ENCODE measurements at regions not wholly inside any gene's neighbourhood (a gene's known extent, or its start where the extent isn't known, plus 50 kb on each side); places are given as distances from the start of the nearest gene placed in this dataset.

DNA sequence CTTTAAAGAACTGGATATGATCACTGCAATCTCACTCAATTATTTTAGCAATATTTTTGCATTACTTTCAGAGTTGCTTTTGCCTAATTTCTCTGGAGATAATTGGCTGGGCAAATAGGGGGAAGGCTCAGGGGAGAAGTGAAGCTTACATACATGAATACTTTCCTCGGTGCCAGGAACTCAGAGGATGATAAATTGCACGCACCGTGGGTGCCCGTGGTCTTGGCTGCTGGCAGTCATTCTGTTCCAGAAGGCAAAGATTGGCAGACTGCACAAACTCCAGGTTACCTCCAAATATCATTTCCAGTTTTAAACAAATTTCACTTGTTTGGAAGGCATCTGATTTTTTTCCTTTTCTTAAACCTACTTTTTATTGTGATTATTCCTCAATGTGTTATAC is 197.8 kb upstream of the TMEM72 start:
- no peak for ATAC-seq (ENCODE audit: low read depth)
- Histone ChIP-seq H4K20me1 (ENCODE audit: control insufficient read depth, insufficient read depth, low read length, poor library complexity, severe bottlenecking) (no peaks in the 10 kb centered on the region), H3K9me3 (ENCODE audit: control extremely low read depth in 1 of 3, control insufficient read depth in 2 of 3, insufficient read depth in 1 of 3, low read length in 2 of 3) (peaks cover 0 to 2% (median 0%) of the 10 kb centered on the region in 3 donors), H3K4me2 (replicated peaks; ENCODE audit: low read depth, low read length, poor library complexity, severe bottlenecking) (no peak overlapping the region), H2AFZ (ENCODE audit: insufficient read depth, low read depth, low read length, poor library complexity, severe bottlenecking) (no peak overlapping the region), H3K36me3 (replicated peaks in 1 of 2; ENCODE audit: control extremely low read depth in 1 of 2, control insufficient read depth in 1 of 2, extremely low read depth in 1 of 2, insufficient read depth in 2 of 2, low read length in 1 of 2) (no peaks in the 10 kb centered on the region), H3K79me2 (ENCODE audit: control insufficient read depth, insufficient read depth, low read length) (no peaks in the 10 kb centered on the region), H3K4me1 (ENCODE audit: control insufficient read depth in 2 of 2, insufficient read depth in 2 of 2, low read length in 2 of 2) (no peaks in the 10 kb centered on the region), H3K27ac (ENCODE audit: low read length in 2 of 2) (no peak overlapping the region), H3K27me3 (replicated peaks in 1 of 4; ENCODE audit: control extremely low read depth in 1 of 4, control insufficient read depth in 3 of 4, insufficient read depth in 4 of 4, low read length in 3 of 4) (no peaks in the 10 kb centered on the region), H3K9ac (ENCODE audit: low read length) (no peak overlapping the region), H3K4me3 (ENCODE audit: control extremely low read depth in 1 of 5, extremely low read depth in 1 of 5, insufficient read depth in 1 of 5, low read depth in 2 of 5, low read length in 4 of 5) (no peak overlapping the region)
- ChIA-PET CTCF (no interaction called here), POLR2A (no interaction called here)
- no peak overlapping the region for H3K4me3 Mint-ChIP-seq
- no peaks in the 10 kb centered on the region for H3K4me1 Mint-ChIP-seq
- peaks cover 6% of the 10 kb centered on the region for H3K27me3 Mint-ChIP-seq
- no peaks in the 10 kb centered on the region for H3K9me3 Mint-ChIP-seq (ENCODE audit: insufficient read depth)
- WGBS (ENCODE audit: insufficient coverage) = 91% methylated on average over 4 of the region's 4 CpGs
- DNase-seq = no peak
- no peak overlapping the region for H3K27ac Mint-ChIP-seq
- intact Hi-C loops (cut with micrococcal nuclease) = no loop called here
- TF ChIP-seq, protein P1, sequence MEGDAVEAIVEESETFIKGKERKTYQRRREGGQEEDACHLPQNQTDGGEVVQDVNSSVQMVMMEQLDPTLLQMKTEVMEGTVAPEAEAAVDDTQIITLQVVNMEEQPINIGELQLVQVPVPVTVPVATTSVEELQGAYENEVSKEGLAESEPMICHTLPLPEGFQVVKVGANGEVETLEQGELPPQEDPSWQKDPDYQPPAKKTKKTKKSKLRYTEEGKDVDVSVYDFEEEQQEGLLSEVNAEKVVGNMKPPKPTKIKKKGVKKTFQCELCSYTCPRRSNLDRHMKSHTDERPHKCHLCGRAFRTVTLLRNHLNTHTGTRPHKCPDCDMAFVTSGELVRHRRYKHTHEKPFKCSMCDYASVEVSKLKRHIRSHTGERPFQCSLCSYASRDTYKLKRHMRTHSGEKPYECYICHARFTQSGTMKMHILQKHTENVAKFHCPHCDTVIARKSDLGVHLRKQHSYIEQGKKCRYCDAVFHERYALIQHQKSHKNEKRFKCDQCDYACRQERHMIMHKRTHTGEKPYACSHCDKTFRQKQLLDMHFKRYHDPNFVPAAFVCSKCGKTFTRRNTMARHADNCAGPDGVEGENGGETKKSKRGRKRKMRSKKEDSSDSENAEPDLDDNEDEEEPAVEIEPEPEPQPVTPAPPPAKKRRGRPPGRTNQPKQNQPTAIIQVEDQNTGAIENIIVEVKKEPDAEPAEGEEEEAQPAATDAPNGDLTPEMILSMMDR (IDR thresholded peaks at IDR 0.05) = no peak
- no peak for TF ChIP-seq EZH2 (IDR thresholded peaks at IDR 0.05; ENCODE audit: borderline replicate concordance, insufficient read depth, low read depth, low read length, poor library complexity, severe bottlenecking)

DNA sequence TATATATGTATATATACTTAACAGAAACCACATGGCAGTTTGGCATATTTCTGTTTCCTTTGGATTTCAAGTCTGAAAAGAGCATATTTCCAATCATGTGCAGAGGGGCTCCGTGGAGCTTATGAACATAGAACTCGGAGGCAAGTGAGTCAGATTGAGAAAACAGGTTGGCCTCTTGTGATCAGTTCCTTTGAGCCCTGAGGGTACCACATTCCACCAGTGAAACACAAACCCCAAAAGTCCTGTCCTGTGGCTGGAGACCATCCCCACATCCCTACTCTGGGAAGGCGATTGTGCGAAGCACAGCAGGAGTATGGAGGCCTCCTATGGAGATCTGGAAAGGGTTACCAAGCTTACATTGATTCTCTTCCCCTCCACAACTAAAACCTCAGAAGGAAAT is 196.7 kb upstream of the TMEM72 start:
- ChIA-PET CTCF (no interaction called here), POLR2A (no interaction called here)
- peaks cover 3% of the 10 kb centered on the region for H3K9me3 Mint-ChIP-seq (ENCODE audit: insufficient read depth)
- WGBS (ENCODE audit: insufficient coverage) = 83% methylated on average over 2 of the region's 4 CpGs
- Histone ChIP-seq H3K27ac (ENCODE audit: low read length in 2 of 2) (no peak overlapping the region), H3K36me3 (replicated peaks in 1 of 2; ENCODE audit: control extremely low read depth in 1 of 2, control insufficient read depth in 1 of 2, extremely low read depth in 1 of 2, insufficient read depth in 2 of 2, low read length in 1 of 2) (no peaks in the 10 kb centered on the region), H4K20me1 (ENCODE audit: control insufficient read depth, insufficient read depth, low read length, poor library complexity, severe bottlenecking) (no peaks in the 10 kb centered on the region), H3K79me2 (ENCODE audit: control insufficient read depth, insufficient read depth, low read length) (no peaks in the 10 kb centered on the region), H3K4me1 (ENCODE audit: control insufficient read depth in 2 of 2, insufficient read depth in 2 of 2, low read length in 2 of 2) (no peaks in the 10 kb centered on the region), H3K9me3 (ENCODE audit: control extremely low read depth in 1 of 3, control insufficient read depth in 2 of 3, insufficient read depth in 1 of 3, low read length in 2 of 3) (peaks cover 0 to 6% (median 3%) of the 10 kb centered on the region in 3 donors), H3K27me3 (replicated peaks in 1 of 4; ENCODE audit: control extremely low read depth in 1 of 4, control insufficient read depth in 3 of 4, insufficient read depth in 4 of 4, low read length in 3 of 4) (peaks cover 0 to 4% (median 0%) of the 10 kb centered on the region in 4 experiments), H2AFZ (ENCODE audit: insufficient read depth, low read depth, low read length, poor library complexity, severe bottlenecking) (no peak overlapping the region), H3K4me2 (replicated peaks; ENCODE audit: low read depth, low read length, poor library complexity, severe bottlenecking) (no peak overlapping the region), H3K9ac (ENCODE audit: low read length) (no peak overlapping the region), H3K4me3 (ENCODE audit: control extremely low read depth in 1 of 5, extremely low read depth in 1 of 5, insufficient read depth in 1 of 5, low read depth in 2 of 5, low read length in 4 of 5) (no peak overlapping the region)
- intact Hi-C loops (cut with micrococcal nuclease) = no loop called here
- TF ChIP-seq EZH2 (IDR thresholded peaks at IDR 0.05; ENCODE audit: borderline replicate concordance, insufficient read depth, low read depth, low read length, poor library complexity, severe bottlenecking) = no peak
- TF ChIP-seq, protein P1 (IDR thresholded peaks at IDR 0.05) = no peak
- DNase-seq (no peak), ATAC-seq (ENCODE audit: low read depth) (no peak)
- H3K4me1 Mint-ChIP-seq = no peaks in the 10 kb centered on the region
- H3K27ac Mint-ChIP-seq = no peak overlapping the region
- no peak overlapping the region for H3K4me3 Mint-ChIP-seq
- peaks cover 14% of the 10 kb centered on the region for H3K27me3 Mint-ChIP-seq

All from B cell (primary cell).